BE2C (cell line): ENCODE measurements at regions not wholly inside any gene's neighbourhood (a gene's known extent, or its start where the extent isn't known, plus 50 kb on each side); places are given as distances from the start of the nearest gene placed in this dataset.

Source experiments
- DNase-seq: peaks from one replicate; pipeline ENCODE4 v3.0.0-alpha.2; 2020
- H3K27me3 ChIP-seq: fragments of 250-450 bp; sonication (Bioruptor Pico); 2 replicates; pipeline ENCODE4 v1.5.1; 2020; ENCODE audit warnings: mild to moderate bottlenecking
- H3K36me3 ChIP-seq: fragments of 250-450 bp; sonication (Bioruptor Pico); 2 replicates; pipeline ENCODE4 v1.5.1; 2020; ENCODE audit warnings: mild to moderate bottlenecking
- H3K4me1 ChIP-seq: fragments of 250-450 bp; sonication (Bioruptor Pico); 2 replicates; pipeline ENCODE4 v1.5.1; 2020
- H3K4me3 ChIP-seq: 2 replicates; pipeline ENCODE4 v1.5.1; 2011; ENCODE audit warnings: low read depth, low read length
- H3K9me3 ChIP-seq: fragments of 250-450 bp; sonication (Bioruptor Pico); 2 replicates; pipeline ENCODE4 v1.5.1; 2020
- CTCF ChIP-seq: IDR thresholded peaks from 2 replicates; pipeline ENCODE4 v1.5.1; 2012; ENCODE audit warnings: mild to moderate bottlenecking, low read depth, low read length

GRCh38 chr15:70250208-70251201 lies 152.8 kb upstream of the TLE3 start:
- no peak for TF ChIP-seq CTCF
- Histone ChIP-seq H3K4me1 (peaks cover 63% of the 10 kb centered on the region), H3K27me3 (no peaks in the 10 kb centered on the region), H3K9me3 (no peaks in the 10 kb centered on the region), H3K36me3 (no peaks in the 10 kb centered on the region), H3K4me3 (no peak overlapping the region)
- DNase-seq: peak; percentile 92

GRCh38 chr15:70249616-70250015 lies 151.9 kb upstream of the TLE3 start:
- peaks cover 63% of the 10 kb centered on the region for H3K4me1 ChIP-seq
- H3K9me3 ChIP-seq: no peaks in the 10 kb centered on the region
- H3K27me3 ChIP-seq: no peaks in the 10 kb centered on the region
- H3K36me3 ChIP-seq: no peaks in the 10 kb centered on the region
- no peak for DNase-seq
- TF ChIP-seq CTCF: no peak
- H3K4me3 ChIP-seq: no peak overlapping the region

GRCh38 chr15:70248116-70249025 lies 150.7 kb upstream of the TLE3 start:
- H3K4me1 ChIP-seq: peaks cover 59% of the 10 kb centered on the region
- no peaks in the 10 kb centered on the region for H3K27me3 ChIP-seq
- TF ChIP-seq CTCF: no peak
- H3K9me3 ChIP-seq: no peaks in the 10 kb centered on the region
- peak; percentile 50 for DNase-seq
- H3K4me3 ChIP-seq: no peak overlapping the region
- H3K36me3 ChIP-seq: no peaks in the 10 kb centered on the region

- no peaks in the 10 kb centered on the region for H3K27me3 ChIP-seq
- no peaks in the 10 kb centered on the region for H3K9me3 ChIP-seq
- DNase-seq: no peak
- no peak for TF ChIP-seq CTCF
- no peaks in the 10 kb centered on the region for H3K36me3 ChIP-seq
- H3K4me3 ChIP-seq: no peak overlapping the region
- peaks cover 52% of the 10 kb centered on the region for H3K4me1 ChIP-seq
Observed at GRCh38 chr15:70247281-70247680, 149.6 kb upstream of the TLE3 start.

GRCh38 chr15:70246623-70247220 lies 149.0 kb upstream of the TLE3 start:
- Histone ChIP-seq H3K4me3 (no peak overlapping the region), H3K27me3 (no peaks in the 10 kb centered on the region), H3K9me3 (no peaks in the 10 kb centered on the region), H3K4me1 (peaks cover 46% of the 10 kb centered on the region), H3K36me3 (no peaks in the 10 kb centered on the region)
- TF ChIP-seq CTCF: no peak
- DNase-seq: no peak
